GM18868 (cell line): ENCODE measurements at regions not wholly inside any gene's neighbourhood (a gene's known extent, or its start where the extent isn't known, plus 50 kb on each side); places are given as distances from the start of the nearest gene placed in this dataset.
"Not testable (repeated sequence)": the region's sequence is repeated elsewhere in the genome, so short reads cannot be mapped to it uniquely, and the experiment has no call there.

Experiments used
- ATAC-seq: cut with Tn5 transposase; IDR thresholded peaks from one replicate; pipeline ENCODE4 v1.9.1; 2021; ENCODE audit warnings: mild to moderate bottlenecking, moderate library complexity; ENCODE audit not compliant: unreplicated experiment

- no peak for ATAC-seq
Observed at GRCh38 chr12:125540580-125541204, 475.5 kb downstream of the AACS start.

DNA sequence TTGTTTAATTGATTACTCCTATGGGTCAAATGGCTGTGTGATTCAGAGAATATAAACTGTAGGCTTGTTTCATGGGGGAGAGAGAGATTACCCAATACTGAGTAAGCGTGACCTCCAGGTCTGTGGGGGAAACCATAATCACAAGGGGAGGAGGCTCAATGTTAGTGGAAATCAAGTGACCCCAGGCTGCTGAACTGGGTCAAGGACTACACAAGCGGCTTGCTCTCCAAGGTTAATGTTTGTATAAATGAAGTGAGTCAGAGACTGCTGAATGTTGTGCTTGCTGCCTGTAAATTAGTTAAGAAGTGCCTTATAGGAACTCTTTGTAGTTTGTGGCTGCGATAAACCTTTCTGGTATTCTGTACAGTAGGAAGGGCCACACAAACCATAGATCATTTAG, 479.7 kb downstream of the AACS start:
- no peak for ATAC-seq

DNA sequence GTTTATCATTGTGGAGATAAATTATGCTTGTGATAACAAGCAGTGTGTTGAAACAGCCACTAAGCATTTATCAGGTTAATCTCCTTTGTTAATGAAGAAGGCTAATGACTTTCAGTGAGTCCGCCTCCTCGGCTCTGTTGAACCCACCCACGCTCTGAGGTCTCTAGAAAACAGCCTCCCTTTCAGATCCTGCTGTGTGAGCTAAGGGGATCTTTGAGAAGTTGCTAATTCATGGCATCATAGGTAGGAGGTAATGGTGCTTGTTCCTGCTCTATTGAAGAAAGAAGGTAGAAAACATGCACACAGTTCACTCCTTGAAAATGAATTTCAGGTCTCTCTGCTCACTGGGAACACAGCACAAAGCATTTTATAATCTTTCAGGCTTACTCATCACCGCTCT, 483.9 kb downstream of the AACS start:
- no peak for ATAC-seq

DNA sequence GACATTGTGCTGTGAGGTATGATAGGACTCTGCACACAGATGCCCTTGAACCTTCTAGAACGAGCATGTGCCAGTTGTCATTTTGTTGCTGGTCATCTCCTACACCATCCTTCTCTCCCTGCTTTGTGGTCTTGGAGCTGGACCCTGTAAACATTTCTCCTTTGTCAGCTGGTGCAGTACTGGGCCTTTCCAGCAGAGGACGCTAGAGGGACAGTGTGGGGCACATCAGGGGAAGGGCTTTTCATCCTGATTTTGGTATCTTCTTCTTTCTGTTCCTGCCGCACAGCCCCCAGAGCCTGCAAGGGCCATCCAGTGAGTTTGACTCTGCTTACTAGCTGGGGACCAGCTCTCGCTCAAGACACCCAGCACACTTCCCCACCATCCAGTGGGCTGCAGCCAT, 484.6 kb downstream of the AACS start:
- ATAC-seq, result no peak

- no peak for ATAC-seq
Observed at GRCh38 chr12:125552295-125552694, 487.1 kb downstream of the AACS start.

GRCh38 chr12:125561008-125561407, 495.8 kb downstream of the AACS start:
- ATAC-seq, result not testable (repeated sequence)

- no peak for ATAC-seq
Observed at GRCh38 chr12:125564753-125565152, 499.5 kb downstream of the AACS start.

- no peak for ATAC-seq
Observed at GRCh38 chr12:125567581-125567980, 502.3 kb downstream of the AACS start.

DNA sequence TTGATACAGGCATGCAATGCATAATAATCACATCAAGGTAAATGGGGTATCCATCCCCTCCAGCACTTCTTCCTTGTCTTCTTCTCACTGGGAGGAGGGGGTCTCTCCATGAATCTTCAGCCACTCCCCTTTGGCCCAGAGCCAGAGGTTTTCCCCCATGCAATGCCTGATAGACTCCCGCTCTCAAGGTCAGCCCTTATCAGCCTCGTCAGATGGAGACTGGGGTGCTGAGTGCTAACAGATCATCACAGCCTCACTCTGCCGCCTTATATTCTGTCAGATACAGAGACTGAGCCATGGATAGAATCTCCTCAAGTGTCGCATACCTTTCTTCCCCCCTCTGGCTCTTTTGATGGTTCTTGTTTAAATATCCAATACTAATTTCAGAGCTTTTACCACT, 503.1 kb downstream of the AACS start:
- no peak for ATAC-seq

GRCh38 chr12:125573271-125573670, 508.0 kb downstream of the AACS start:
- ATAC-seq, result no peak

DNA sequence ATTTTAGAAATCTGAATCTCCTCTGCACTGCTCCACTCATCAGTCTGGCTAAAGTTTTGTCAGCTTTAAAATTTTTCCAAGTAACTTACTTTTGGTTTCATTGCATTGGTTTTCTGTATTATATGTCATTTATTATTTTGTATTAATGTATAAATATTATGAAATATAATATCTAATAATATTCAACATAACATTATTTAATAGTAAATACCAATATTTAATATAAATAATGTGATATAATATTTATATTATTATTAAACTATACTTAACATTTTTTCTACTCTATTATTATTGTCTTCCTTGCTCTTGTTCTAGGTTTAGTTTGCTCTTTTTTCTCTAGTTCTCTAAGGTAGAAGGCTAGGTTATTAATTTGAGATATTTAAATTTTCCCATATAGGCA, 512.1 kb downstream of the AACS start:
- no peak for ATAC-seq

DNA sequence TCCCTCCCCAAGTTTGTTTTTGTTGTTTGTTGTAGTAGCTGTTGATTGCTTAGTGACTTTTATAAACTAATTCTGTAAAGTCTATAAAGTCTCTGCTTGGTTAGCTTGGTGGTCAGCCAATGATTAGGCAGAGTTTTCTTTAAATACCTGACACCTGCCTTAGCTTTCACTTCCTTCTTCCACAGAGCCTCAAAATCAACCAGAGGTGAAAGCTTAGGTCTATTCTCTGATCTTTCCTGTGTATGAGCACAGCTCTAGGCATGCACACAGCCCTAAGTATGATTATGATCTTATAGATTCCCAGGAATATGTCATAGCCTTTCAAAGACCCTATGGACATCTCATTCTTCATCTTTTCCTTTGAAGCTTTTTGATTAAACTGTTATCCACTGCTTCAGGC, 514.7 kb downstream of the AACS start:
- no peak for ATAC-seq

- no peak for ATAC-seq
Observed at GRCh38 chr12:125583071-125583470, 517.8 kb downstream of the AACS start.

GRCh38 chr12:125586441-125586840, 521.2 kb downstream of the AACS start:
- no peak for ATAC-seq

DNA sequence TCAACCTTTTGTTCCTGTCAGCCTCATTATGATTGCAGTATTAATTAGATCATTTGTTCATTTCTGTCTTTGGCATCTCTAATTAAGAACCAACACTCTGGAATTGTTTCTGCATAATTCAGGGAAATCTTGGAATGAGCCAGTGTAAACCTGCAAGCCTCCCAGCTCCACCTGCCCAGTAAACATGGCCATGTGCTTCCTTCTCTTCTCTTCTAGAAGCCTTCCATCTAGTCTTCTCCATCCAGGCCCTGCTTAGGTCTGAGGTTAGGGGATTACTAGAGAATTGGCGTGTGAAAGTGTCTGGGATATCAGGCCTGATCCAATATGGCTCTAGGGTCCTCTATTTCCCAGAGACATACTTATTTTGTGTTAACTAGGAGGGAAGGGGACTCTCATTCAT, 528.0 kb downstream of the AACS start:
- no peak for ATAC-seq

GRCh38 chr12:125604976-125605375, 539.7 kb downstream of the AACS start:
- ATAC-seq, result no peak

DNA sequence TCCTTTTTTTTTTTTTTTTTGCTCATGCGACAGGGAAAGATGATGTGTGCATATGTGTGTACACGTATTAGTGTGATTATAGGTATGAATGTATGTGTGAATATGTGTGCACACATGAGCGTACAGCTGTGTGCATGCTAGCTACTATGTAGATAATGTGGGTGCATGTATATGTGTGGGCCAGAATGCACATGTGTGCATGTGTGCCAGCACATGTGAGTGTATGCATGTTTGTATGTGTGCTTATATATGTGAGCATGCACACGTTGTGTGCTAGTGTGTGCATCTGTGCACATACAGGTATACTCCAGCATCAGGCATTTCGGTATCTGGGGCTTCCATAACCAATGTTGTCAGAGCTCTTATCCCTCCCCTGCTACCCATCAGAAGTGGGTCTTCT, 541.1 kb downstream of the AACS start:
- ATAC-seq, result no peak

- no peak for ATAC-seq
Observed at GRCh38 chr12:125610292-125610691, 545.1 kb downstream of the AACS start.

GRCh38 chr12:125610971-125611370, 545.7 kb downstream of the AACS start:
- no peak for ATAC-seq

DNA sequence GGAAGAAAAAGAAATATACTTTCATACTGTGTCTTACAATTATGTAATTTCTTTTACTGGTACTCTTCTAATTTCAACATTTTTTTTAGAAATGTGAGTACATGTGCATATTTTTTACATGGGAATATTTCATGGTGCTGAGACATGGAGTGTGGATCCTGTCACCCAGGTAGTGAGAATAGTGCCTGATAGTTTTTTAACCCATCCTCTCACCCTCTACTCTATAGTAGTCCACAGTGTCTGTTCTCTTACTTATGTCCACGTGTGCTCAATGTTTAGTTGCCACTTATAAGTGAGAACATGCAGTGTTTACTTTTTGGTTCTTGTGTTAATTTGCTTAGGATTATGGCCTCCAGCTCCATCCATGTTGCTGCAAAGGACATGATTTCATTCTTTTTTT, 548.8 kb downstream of the AACS start:
- no peak for ATAC-seq

DNA sequence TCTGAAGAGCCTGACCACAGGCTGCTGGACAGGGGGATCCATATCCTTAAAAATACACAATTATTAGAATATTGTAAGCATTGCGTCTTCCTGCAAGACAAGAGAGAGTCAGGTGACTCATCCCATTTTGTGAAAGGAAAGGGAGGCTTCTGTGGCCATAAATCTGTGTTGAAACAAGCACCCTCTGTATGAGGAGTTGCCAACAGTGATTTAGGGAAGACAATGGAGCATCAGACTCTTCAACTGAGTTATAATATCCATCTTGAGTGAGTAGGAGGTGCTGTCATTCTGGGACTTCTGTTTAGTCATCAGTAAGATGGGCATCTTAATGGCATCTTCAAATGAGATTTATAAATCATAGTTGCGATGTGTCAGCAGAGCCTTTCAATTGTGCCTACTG, 554.5 kb downstream of the AACS start:
- no peak for ATAC-seq

DNA sequence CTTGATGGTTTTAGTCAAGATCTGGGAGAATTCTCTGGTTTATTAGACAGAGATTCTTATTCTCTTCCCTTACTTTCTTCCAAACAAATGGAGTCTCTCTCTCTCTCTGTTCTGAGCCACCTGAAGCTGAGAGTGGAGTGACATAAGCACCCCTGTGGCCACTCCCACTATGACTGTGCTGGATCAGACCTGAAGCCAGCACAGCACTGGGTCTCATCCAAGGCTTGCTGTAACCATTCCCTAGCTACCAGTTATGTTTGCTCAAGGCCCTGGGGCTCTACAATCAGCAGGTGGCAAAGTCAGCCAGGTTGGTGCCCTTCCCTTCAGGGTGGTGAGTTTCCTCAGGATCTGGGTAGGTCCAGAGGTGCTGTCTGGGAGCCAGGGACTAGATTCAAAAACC, 568.5 kb downstream of the AACS start:
- no peak for ATAC-seq

GRCh38 chr12:125634813-125635212, 569.6 kb downstream of the AACS start:
- ATAC-seq, result no peak
